ENCODE measurements at regions not wholly inside any gene's neighbourhood (a gene's known extent, or its start where the extent isn't known, plus 50 kb on each side); places are given as distances from the start of the nearest gene placed in this dataset.

DNA sequence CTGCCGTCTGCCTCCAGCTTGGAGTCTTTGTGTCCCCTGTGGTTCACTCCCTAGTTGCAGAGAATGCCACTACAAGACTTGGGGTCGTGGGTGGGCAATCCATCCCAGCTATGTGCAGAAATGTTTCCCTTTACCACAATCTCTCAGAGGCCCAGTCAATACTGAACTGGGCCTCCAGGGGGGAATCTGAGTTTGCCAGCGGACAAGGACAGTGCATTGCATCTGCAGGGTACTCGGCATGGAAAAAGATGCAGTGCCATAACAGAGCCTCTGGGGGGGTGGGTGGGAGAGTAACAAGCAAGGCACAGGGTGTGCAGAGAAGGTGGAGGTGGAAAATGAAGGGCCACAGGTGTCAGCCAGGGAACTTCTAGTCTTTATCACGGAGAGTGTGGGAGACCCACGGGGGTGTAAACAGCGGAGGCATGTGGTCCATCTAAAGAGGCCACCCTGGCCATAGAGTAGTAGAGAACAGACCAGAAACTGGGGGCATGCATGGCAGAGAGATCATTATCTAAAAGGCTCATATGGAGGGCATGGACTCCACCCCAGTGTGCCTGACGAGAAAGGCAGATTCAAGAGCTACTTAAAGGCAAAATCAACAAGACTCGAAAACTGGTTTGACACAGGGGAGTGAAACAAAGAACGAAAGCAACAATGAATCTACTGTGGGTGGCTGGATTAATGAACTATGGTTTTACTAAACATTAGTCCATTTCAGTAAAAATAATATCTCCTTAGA, 182.4 kb downstream of the ANXA2 start (continued):
- TF ChIP-seq, protein P1, sequence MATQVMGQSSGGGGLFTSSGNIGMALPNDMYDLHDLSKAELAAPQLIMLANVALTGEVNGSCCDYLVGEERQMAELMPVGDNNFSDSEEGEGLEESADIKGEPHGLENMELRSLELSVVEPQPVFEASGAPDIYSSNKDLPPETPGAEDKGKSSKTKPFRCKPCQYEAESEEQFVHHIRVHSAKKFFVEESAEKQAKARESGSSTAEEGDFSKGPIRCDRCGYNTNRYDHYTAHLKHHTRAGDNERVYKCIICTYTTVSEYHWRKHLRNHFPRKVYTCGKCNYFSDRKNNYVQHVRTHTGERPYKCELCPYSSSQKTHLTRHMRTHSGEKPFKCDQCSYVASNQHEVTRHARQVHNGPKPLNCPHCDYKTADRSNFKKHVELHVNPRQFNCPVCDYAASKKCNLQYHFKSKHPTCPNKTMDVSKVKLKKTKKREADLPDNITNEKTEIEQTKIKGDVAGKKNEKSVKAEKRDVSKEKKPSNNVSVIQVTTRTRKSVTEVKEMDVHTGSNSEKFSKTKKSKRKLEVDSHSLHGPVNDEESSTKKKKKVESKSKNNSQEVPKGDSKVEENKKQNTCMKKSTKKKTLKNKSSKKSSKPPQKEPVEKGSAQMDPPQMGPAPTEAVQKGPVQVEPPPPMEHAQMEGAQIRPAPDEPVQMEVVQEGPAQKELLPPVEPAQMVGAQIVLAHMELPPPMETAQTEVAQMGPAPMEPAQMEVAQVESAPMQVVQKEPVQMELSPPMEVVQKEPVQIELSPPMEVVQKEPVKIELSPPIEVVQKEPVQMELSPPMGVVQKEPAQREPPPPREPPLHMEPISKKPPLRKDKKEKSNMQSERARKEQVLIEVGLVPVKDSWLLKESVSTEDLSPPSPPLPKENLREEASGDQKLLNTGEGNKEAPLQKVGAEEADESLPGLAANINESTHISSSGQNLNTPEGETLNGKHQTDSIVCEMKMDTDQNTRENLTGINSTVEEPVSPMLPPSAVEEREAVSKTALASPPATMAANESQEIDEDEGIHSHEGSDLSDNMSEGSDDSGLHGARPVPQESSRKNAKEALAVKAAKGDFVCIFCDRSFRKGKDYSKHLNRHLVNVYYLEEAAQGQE (IDR thresholded peaks at IDR 0.05; ENCODE audit: borderline replicate concordance): no peak
- TF ChIP-seq SMC3 (conservative IDR thresholded peaks at IDR 0.05; ENCODE audit: poor library complexity): no peak
- TF ChIP-seq TAF1 (IDR thresholded peaks at IDR 0.05; ENCODE audit: low read depth): no peak

- no peak overlapping the region for H3K4me2 ChIP-seq (ENCODE audit: low read length)
- H3K4me3 ChIP-seq (ENCODE audit: low read length): no peak overlapping the region
- no peaks in the 10 kb centered on the region for H3F3A ChIP-seq (ENCODE audit: insufficient read depth, low read length, poor library complexity, severe bottlenecking)
- no peak overlapping the region for H2AFZ ChIP-seq (ENCODE audit: low read depth, low read length)
- no peak overlapping the region for H3K9ac ChIP-seq (ENCODE audit: low read length)
- TF ChIP-seq, protein P1 (IDR thresholded peaks at IDR 0.05; ENCODE audit: borderline replicate concordance): no peak
- TF ChIP-seq CTCF (IDR thresholded peaks at IDR 0.05; ENCODE audit: poor library complexity, severe bottlenecking) (no peak), RAD21 (conservative IDR thresholded peaks at IDR 0.05) (no peak), EP300 (conservative IDR thresholded peaks at IDR 0.05; ENCODE audit: poor library complexity, severe bottlenecking) (no peak), MXI1 (conservative IDR thresholded peaks at IDR 0.05; ENCODE audit: poor library complexity, severe bottlenecking) (no peak), EZH2 (IDR thresholded peaks at IDR 0.05; ENCODE audit: borderline replicate concordance, insufficient read depth, low read length, poor library complexity, severe bottlenecking) (no peak)
- H4K20me1 ChIP-seq (ENCODE audit: insufficient read depth): no peaks in the 10 kb centered on the region
- H3K27ac ChIP-seq (ENCODE audit: low read length): no peak overlapping the region
- no peaks in the 10 kb centered on the region for H3K9me3 ChIP-seq (ENCODE audit: low read length)
- no peaks in the 10 kb centered on the region for H3K79me2 ChIP-seq (replicated peaks; ENCODE audit: insufficient read depth, low read length)
- no peaks in the 10 kb centered on the region for H3K27me3 ChIP-seq (ENCODE audit: insufficient read depth, low read depth, low read length)
- no peaks in the 10 kb centered on the region for H3K9me2 ChIP-seq (ENCODE audit: insufficient read depth, low read length)
- H3K36me3 ChIP-seq (ENCODE audit: insufficient read depth, low read length): no peaks in the 10 kb centered on the region
Observed at GRCh38 chr15:60217161-60217560, 180.6 kb downstream of the ANXA2 start.

Measured in neural cell (in vitro differentiated cells).